Fibroblast of skin of left quadriceps (primary cell): ENCODE measurements at regions not wholly inside any gene's neighbourhood (a gene's known extent, or its start where the extent isn't known, plus 50 kb on each side); places are given as distances from the start of the nearest gene placed in this dataset.
A peak's percentile ranks its signal among the peaks of the same experiment; 100 is the strongest.

Experiments
- DNase-seq, 2 experiments: peaks; one replicate each; pipeline ENCODE4 v3.0.0-alpha.2; 2013; ENCODE audit warnings: low read depth in 2 of 2

DNA sequence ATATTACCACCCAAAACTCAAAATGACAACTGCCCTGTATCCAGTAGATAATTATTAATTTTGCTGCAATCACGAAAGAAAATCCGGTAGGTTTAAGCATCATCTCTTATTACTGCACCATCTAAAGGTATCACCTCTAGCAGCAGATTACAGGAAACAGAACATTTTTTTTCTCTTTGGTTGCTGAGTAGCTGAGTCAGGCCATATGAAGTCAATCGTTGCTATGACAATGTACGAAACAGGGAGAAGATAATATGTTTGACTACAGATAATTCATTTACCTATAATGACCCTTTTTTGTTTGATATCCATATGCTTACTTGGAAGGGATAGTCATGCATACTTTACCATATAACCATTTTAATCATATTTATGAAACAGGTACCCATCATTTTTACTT, 831.6 kb upstream of the CHAC2 start:
- no peak for DNase-seq

DNA sequence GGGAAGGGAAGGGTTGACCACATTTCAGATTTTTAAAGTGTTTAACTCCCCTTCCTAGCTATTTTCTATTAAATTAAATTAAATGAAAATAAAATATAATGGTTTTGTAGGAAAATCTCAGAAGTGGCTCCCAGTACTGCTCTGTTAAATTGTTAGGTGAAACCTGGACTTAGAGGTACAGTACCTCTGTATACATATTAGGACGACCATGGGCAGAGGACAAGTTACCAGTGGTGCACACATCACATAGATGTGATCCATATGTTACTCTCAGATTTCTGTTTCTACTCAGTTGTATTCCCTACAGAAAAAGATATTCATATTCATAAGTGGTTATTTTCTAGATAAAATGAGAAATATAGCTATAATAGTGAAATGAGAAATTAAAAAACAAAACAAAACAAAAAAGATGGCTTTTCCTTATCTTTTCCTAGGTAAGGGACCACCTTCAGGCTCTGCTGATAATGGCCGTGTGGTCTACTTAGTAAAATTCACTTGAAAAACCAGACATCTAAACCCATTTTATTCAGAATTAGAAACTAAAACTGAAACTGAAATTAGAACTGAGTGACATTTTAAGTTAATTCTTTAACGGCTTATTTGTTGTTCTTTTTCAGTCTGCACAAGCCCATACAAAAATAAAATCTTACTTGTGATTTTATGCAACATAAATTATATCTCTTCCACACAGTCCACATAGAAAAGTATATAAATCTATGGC, 832.5 kb upstream of the CHAC2 start:
- no peak for DNase-seq

DNA sequence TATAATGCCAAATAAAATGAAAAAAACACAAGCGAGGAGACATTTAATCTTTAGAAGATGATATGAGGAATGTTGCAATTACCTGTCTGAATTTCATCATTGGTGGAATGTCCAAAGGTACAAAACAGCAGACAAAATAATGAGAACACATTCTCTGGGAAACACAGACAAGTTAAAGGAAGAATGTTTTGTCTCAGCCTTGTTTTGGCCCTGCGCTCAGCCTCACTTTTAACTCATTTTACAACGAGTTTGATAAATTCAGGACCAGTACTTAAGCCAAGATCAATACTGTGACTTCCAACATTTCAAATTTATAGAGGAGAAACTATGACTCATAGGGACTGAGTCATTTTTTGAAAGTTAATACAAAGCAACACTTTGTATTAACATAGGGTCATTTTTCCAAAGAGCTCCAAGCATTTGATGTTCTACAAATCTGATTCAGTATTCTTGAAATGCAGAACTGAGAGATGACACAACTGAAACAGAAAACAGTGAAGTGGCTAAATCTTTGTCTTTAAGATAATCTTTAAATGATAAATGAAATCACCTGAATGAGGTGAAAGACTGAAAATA, 833.2 kb upstream of the CHAC2 start:
- DNase-seq = peak; percentile 35 to 38

DNA sequence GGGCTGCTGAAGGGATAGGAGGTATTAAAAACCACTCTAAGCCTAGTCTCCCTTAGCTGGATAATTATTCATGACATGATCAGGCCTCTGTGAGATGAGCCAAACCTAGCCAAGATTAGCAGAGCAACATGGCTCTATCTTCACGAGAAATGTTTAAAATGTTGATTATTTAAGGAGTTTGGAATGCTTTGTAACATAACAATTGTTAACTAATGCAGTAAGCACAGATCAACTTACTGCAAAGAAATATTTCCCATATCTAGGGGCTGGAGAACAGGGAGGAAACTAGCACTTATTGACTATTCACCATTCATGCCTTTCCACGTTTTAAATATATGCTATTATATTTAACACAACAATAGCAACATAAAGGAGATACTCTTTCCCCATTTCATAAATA, 833.7 kb upstream of the CHAC2 start:
- DNase-seq = no peak

DNA sequence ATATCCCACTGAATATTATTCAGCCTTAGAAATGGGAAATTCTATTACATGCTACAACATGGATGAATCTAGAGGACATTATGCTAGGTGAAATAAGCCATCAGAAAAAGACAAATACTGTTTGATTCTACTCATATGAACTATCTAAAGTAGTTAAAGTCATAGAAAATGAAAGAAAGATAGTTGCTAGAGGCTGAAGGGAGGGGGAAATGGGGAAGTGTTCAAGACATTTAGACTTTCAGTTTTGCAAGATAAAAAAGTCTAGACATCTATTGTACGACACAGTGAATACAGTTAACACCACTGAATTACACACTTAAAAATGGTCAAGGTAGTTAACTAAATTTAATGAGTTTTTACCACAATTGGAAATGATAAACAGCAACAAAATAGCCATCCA, 835.9 kb upstream of the CHAC2 start:
- DNase-seq = no peak

DNA sequence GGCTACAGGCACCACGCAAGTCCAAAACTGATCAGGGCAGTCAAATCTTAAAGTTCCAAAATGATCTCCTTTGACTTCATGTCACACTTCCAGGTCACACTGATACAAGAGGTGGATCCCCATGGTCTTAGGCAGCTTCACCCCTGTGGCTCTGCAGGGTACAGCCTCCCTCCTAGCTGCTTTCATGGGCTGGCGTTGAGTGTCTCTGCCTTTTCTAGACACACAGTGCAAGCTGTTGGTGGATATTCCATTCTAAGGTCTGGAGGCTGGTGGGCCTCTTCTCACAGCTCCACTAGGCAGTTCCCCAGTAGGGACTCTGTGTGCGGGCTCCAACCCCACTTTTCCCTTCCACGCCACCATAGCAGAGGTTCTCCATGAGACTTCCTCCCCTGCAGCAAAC, 838.2 kb upstream of the CHAC2 start:
- no peak for DNase-seq

DNA sequence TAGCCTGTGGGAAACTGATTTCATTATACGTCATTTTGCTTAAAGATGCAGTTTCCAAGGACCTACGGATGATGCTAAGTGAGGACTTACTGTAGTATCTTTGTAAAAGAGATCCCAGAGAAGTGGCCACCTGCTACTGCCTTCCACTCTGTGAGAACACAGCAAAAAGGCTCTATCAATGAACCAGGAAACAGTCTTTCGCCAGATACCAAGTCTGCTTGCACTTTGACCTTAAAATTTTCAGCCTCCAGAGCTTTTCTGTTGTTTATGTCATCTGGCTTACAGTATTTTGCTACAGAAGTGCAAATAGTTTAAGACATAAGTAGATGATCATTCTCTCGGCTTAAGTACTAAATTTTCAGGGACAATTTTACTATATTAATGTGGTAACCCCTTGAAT, 847.9 kb upstream of the CHAC2 start:
- no peak for DNase-seq

DNA sequence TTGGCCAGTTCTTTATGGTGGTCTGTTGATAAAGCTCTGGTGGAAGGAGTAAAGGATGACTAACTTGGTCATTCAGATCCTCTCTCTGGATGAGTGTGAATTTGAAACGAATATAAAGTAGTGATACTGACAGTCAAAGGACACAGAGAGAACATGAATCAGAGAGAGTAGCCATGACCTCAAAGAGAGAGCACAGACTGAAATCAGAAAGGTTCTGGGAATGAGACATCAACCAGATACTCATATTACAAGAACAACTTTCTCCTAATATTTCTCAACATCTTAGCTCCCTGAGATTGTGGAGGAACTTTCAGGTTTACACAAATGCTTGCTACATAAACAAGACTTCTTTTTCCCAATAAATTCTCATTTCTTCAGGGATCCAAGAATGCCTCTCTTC, 849.1 kb upstream of the CHAC2 start:
- no peak for DNase-seq

DNA sequence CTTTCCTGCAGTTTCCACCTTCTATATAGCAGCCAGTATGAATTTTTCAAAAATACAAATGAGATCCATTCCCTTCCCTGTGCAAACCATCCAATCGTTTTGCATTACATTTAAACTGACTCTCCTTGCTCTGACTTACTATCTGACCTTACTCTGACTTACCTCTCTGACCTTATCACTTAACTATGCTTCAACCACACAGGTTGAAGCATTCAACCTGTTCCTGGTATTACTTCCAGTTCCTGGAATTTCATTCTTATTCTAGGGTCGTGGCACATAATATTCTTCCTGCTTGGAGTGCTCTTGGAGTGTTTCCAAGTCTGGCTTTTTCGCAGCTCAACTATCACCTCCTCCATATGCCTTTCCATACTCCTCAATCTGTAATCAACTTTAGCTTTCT, 850.6 kb upstream of the CHAC2 start:
- DNase-seq = no peak

DNA sequence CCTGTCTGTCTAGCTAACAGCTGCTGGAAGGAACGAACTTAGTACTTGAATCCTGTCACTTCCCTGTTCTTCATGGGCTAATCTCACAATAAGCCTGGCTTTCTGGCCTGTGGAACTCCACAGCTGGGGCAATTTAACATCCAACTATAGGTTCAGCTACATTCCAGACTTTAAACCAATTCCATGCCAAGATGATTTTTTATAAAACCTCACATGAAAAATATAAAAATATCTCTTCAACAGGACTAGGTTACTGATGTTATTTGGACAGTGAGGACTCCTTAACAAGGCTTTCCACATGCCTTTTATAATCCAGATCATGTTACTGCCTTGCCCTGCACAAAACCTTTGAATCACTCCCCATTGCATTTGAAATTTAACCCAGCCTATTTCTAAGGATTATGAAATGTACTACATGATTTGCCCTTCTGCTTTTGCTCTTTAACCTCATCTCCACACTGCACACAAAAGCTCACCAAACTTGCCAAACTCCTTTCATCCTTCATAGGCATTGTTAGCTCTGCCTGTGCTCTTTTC, 863.2 kb upstream of the CHAC2 start:
- DNase-seq = no peak

DNA sequence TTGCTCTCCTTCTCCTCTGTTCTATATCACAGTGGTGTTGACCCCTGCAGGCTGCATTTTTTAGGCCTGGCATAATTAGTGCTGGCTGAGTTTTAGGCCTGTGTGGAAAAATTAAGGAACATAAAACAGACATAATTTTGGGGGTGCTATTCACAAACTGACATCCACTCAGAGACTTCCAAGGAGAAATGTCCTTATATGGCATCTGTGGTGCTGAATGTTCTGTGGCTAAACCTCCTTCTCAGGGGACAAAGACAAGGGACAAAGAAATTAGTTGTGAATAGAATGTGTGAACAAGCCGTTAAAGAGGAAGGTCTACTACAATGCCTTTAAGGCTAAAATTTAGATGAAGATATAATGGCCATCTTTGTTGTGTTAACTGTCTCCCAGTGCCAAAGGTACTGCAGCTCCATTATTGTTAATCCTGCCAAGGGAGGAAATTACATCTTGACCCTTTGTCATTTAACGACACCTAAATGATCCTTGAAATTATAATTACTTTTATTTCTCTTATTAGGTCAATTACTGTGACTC, 870.0 kb upstream of the CHAC2 start:
- no peak for DNase-seq

DNA sequence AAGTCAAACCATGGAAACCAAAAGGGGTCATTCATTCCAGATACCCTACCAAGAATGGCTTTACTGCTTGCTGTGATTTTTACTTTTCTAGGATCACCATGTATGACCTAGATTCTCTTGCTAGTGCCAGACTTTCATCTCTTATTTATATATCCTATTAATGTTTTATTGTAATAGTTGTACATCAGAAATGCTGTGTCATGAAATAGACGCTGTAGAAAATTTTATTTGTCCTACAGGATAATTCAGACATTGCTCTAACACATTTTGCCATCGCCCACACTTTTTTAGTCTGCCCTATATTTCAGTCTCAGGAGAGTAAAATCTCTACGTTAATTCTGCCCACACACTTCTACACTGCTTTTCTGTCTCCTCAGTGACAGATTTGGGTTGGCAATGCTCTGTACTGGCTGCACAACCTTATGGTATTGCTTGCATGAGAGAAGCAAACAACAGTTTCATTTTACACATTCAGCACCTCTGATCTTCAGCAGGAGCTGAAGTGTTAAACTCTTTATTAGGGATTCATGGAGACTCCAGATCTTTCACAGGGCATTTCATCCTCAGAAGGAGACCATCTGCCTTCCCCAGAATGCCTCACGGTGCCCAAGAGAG, 871.8 kb upstream of the CHAC2 start:
- no peak for DNase-seq

DNA sequence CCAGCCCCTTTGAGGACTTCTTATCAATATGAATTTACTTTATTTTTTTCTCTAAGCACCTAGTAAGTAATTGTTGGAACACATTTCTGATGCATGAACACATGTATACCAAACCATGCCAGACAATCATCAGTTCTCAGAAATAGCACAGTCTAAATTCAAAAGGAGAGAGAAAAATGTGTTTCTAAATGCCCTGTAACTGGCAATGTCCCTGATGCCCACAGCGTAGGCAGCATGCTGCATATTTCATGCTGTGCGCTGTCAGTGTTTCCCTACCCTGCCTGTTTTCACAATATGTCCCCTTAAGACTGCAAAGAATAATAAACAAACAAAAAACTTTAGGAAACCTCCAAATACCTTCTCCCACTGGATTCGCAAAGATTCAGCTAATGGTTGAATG, 881.0 kb upstream of the CHAC2 start:
- no peak for DNase-seq

DNA sequence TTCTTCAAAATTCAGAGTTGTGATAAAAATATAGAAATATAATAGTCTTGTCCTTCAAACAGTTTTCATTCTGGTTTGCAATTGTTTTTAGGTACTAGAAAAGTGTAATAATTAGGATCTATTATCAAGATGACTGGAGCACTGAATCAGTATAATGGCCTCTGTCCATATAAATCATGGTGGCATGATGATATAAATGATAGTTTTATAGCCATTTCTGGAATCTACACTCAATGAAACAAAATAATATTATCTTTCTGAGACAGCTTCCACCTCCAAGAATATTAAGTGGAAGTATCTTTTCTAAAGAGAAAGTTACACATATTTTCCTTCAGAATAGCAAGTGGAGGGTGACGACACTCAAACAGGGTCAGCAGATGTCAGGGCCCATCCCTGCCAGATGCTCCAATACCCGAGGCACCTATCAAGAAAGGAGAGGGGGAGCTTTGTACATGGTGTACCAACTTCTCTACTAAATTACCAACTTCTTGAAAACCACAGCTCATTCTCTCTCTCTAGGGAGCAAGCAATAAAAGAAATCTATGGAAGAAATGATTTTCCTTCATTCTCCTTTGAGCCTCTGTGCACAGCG, 882.7 kb upstream of the CHAC2 start:
- DNase-seq = no peak

DNA sequence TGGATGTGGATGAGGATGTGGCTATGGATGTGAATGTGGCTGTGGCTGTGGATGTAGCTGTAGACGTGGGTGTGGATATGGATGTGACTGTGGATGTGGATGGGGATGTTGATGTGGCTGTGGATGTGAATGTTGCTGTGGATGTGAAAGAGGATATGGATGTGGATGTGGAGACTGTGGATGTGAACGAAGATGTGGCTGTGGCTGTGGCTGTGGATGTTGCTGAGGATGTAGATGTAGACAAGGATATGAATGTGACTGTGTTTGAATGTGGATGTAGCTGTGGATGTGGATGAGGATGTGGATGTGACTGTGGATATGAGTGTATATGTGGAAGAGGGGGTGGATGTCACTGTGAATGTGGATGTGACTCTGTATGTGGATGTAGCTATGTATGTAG, 884.6 kb upstream of the CHAC2 start:
- DNase-seq = no peak

DNA sequence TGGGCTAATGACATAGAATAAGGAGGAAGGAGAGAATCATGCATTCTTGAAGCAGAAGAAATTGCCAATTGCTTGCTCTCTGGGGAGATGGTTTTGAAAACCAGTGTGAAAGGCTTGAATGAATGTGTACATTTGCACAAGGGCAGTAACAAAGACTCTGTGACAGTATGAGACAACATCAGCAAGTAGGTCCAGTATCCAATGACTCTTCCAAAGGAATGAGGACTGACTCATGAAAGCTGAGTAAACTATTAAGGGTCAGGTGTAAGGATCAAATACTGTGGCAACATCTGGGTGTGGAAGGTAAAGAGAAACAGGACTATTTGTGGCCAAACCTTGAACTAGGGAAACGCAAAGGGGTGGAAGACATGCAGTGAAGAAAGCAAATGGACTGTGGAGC, 886.0 kb upstream of the CHAC2 start:
- no peak for DNase-seq

DNA sequence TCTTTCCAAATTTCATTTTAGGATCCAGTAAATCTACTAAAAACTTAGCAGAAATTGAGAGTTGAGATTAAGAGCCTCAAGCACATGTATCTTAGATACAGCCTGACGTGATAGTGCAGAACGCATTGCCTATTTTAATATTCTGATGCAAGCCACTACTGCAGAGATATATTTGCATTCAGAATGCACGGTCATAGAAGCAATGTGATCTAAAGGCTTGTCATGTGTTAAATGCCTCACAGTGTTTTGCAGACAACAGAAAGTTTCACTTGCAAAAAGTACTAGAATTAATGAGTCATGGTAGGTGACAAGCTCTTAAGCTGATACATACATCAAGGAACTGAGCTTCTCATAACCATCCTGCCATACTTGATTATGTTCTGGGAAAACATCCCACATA, 886.7 kb upstream of the CHAC2 start:
- no peak for DNase-seq

DNA sequence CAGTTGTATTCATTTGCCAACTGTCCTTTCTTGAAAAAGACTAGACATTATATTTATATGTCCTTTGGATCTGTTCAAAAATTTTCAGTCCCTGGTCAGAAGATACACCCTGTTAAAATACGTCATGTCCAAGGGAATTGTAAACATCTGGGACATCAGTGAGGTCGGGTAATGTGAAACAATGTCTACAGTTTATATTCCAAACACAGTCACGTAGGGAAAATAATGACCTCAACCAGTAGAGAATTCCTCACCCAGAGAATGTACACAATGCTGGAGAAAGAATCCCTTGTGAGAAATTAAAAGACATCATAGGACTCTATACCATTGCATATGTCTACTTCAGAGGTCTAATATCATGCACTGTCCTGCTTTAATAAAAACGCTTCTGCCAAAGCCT, 888.0 kb upstream of the CHAC2 start:
- no peak for DNase-seq

DNA sequence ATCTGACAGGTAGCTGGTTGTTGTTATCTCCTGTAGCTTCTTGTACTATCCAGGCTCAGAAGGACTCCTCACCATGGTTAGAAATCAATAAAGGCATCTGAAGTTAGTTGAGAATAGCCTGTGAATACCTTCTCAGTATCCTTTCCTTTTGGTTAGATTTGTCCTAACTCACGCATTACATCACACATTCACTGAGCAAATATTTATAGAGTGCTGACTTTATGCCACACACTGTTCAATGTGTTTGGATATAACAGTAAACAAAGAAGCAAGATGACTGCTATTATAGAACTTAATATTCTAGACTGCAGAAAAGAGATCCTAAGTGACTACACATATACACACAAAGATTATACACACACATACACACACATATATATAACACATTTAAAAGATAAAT, 889.9 kb upstream of the CHAC2 start:
- DNase-seq = no peak

DNA sequence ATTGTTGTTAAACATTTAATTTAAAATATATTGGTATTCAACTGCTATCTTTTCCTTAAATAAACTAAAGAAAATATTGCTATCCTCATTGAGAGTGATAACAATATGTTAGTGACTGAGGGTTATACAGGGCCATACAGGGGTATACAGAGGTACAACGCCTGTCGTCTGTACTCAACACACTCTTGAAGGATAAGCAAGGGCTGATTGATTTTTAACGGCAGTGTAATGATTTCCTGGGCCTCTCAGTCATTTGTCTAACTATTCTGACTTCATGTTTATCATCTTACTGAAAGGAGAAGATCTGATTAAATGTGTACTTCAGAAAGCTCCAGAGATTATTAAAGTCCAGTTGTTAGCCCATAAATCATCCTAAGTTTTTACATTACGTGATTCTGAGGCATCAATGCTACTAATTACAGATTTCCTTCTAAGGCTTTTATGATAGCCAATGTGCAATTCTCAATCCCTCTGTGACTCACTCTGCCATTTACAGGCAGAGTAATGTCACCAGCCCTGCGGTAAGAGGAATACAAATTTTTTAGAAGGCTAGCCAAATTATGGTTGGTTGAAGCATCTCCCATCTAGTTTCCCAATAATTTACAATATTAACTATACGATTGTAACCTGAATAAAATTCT, 893.0 kb upstream of the CHAC2 start:
- no peak for DNase-seq

DNA sequence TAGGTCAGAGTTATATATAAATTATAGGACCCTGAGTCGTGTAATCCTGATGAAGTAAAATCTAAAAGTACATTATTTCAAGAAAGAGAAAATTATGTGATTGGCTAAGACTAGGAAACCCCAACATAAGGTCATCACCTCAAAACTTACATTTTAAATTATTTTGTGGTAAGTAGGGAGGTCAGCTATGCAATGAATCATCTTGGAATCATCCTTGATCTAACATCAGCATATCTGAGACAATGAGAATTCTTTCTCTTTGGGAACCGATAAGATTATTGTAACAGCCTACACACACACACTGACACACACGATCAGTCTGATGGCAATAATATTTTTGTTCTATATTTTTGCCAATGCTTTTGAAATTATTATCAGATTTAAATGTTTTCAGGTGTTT, 904.8 kb upstream of the CHAC2 start:
- DNase-seq = peak; percentile 34 to 43

DNA sequence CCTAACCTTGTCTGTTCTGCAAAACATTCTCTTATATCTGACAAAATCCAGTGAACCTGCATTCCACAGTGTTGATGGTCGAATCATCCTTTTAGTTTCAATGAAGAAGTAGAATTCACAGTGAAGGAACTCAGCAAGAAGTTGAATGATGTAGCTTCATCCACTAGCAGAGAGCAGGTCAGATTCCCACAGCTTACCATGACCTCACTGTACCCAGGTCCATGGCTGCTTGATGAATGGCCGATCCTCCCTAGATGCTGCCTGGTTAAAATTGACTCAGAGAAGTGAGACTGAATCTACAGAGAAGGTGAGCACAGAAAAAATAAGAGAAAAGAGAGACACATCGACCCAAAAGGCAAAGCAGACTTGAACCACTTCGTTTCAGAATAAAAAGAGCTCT, 906.0 kb upstream of the CHAC2 start:
- DNase-seq = no peak
